ENCODE measurements at regions not wholly inside any gene's neighbourhood (a gene's known extent, or its start where the extent isn't known, plus 50 kb on each side); places are given as distances from the start of the nearest gene placed in this dataset.

- DNase-seq, result no peak
Measured at GRCh38 chr7:136807598-136807997, 60.9 kb upstream of the CHRM2 start.

- no peak for DNase-seq
Measured at GRCh38 chr7:136803028-136803427, 65.4 kb upstream of the CHRM2 start.

GRCh38 chr7:136783934-136784333, 84.5 kb upstream of the CHRM2 start:
- DNase-seq, result no peak

GRCh38 chr7:136741941-136742340, 126.5 kb upstream of the CHRM2 start:
- DNase-seq, result no peak

- DNase-seq, result no peak
Measured at GRCh38 chr7:136728945-136729344, 139.5 kb upstream of the CHRM2 start.

- no peak for DNase-seq
Measured at GRCh38 chr7:136726460-136726859, 142.0 kb upstream of the CHRM2 start.

- no peak for DNase-seq
Measured at GRCh38 chr7:136717910-136718557, 150.4 kb upstream of the CHRM2 start.

GRCh38 chr7:136714062-136714461, 154.4 kb upstream of the CHRM2 start:
- DNase-seq, result no peak

GRCh38 chr7:136710751-136711150, 157.7 kb upstream of the CHRM2 start:
- no peak for DNase-seq

GRCh38 chr7:136709876-136710275, 158.6 kb upstream of the CHRM2 start:
- DNase-seq, result no peak

GRCh38 chr7:136702913-136703312, 165.5 kb upstream of the CHRM2 start:
- DNase-seq, result no peak

- no peak for DNase-seq
Measured at GRCh38 chr7:136698977-136699376, 169.5 kb upstream of the CHRM2 start.

GRCh38 chr7:136698231-136698630, 170.2 kb upstream of the CHRM2 start:
- DNase-seq, result no peak

- no peak for DNase-seq
Measured at GRCh38 chr7:136697271-136697670, 171.2 kb upstream of the CHRM2 start.

GRCh38 chr7:136693166-136694119, 175.0 kb upstream of the CHRM2 start:
- no peak for DNase-seq

GRCh38 chr7:136692221-136692620, 176.2 kb upstream of the CHRM2 start:
- DNase-seq, result no peak

GRCh38 chr7:136688601-136689000, 179.9 kb upstream of the CHRM2 start:
- no peak for DNase-seq

GRCh38 chr7:136687693-136688322, 180.6 kb upstream of the CHRM2 start:
- DNase-seq, result no peak

- no peak for DNase-seq
Measured at GRCh38 chr7:136685501-136686173, 182.8 kb upstream of the CHRM2 start.

GRCh38 chr7:136677471-136678365, 190.7 kb upstream of the CHRM2 start:
- DNase-seq, result no peak

- no peak for DNase-seq
Measured at GRCh38 chr7:136667584-136667983, 200.9 kb upstream of the CHRM2 start.

- DNase-seq, result no peak
Measured at GRCh38 chr7:136665878-136666509, 202.5 kb upstream of the CHRM2 start.

All from activated T-cell treated with anti-CD3 and anti-CD28 coated beads for 4 hours (primary cell).